Aorta (tissue), 5 donors: ENCODE measurements at regions not wholly inside any gene's neighbourhood (a gene's known extent, or its start where the extent isn't known, plus 50 kb on each side); places are given as distances from the start of the nearest gene placed in this dataset.
"Not testable (repeated sequence)": the region's sequence is repeated elsewhere in the genome, so short reads cannot be mapped to it uniquely, and the experiment has no call there.

Source experiments
- ATAC-seq: fragments of 200-7000 bp; cut with Tn5 transposase; one replicate; pipeline ENCODE4 v1.9.1; 2022; ENCODE audit warnings: moderate library complexity; ENCODE audit not compliant: low FRiP score
- DNase-seq, 2 donors: peaks; one replicate each; pipeline ENCODE4 v3.0.0-alpha.2; 2020
- H3K27ac ChIP-seq, 2 donors: one replicate each; pipeline ENCODE4 v1.5.1; 2013; ENCODE audit warnings: low read length in 2 of 2, mild to moderate bottlenecking in 2 of 2, moderate library complexity in 2 of 2, control low read depth in 1 of 2, inconsistent platforms in 1 of 2, low read depth in 1 of 2
- H3K27me3 ChIP-seq, 2 donors: one replicate each; pipeline ENCODE4 v1.6.1; 2013; ENCODE audit warnings: control low read depth in 1 of 2, low read length in 1 of 2, mild to moderate bottlenecking in 1 of 2, moderate library complexity in 1 of 2; ENCODE audit not compliant: insufficient read depth in 2 of 2, control insufficient read depth in 1 of 2
- H3K36me3 ChIP-seq, 2 donors: one replicate each; pipeline ENCODE4 v1.6.1; 2013; ENCODE audit warnings: control low read depth in 1 of 2, low read length in 1 of 2, mild to moderate bottlenecking in 1 of 2; ENCODE audit not compliant: insufficient read depth in 2 of 2, control insufficient read depth in 1 of 2
- H3K4me1 ChIP-seq, 2 donors: one replicate each; pipeline ENCODE4 v1.6.1; 2013; ENCODE audit warnings: low read length in 2 of 2, control low read depth in 1 of 2, mild to moderate bottlenecking in 1 of 2, moderate library complexity in 1 of 2; ENCODE audit not compliant: insufficient read depth in 2 of 2, control insufficient read depth in 1 of 2
- H3K4me3 ChIP-seq, 2 donors: one replicate each; pipeline ENCODE4 v1.5.1; 2013; ENCODE audit warnings: low read length in 2 of 2, control low read depth in 1 of 2, mild to moderate bottlenecking in 1 of 2
- H3K9me3 ChIP-seq: one replicate; pipeline ENCODE4 v1.6.1; 2013; ENCODE audit warnings: mild to moderate bottlenecking, low read length; ENCODE audit not compliant: control insufficient read depth
- WGBS, 2 donors: extraction: QIAGEN DNeasy Blood & Tissue Kit; methylation state at CpG; one replicate each; pipeline ENCODE4 v1.1.7; 2013; 5-methylcytosine and 5-hydroxymethylcytosine counted together
- intact Hi-C, 2 donors: fragments of 100-400 bp; cut with DNase I; formaldehyde crosslinking; loops; one replicate each; pipeline versions ENCODE4 v1.14.2 to v1.15.0; 2022
- donor health status: healthy with polysubstance abuse.
- donor health status: Bipolar disorder and iron deficiency.
- donor health status: DM: no; HTN: no; CAD: no.
- donor health status: DM: no; HTN: no; CAD: no.
- donor health status: DM: yes; HTN: yes; CAD: no.

- 70 to 74% methylated on average over 4 of the region's 4 CpGs for WGBS, 2 donors
- H3K4me1 ChIP-seq, H3K27me3 ChIP-seq, H3K27ac ChIP-seq, H3K9me3 ChIP-seq, ATAC-seq, H3K4me3 ChIP-seq, H3K36me3 ChIP-seq, intact Hi-C loops, DNase-seq: not testable (repeated sequence)
These were observed 103.0 kb upstream of the KRR1 start for GRCh38 chr12:75614396-75614795.

GRCh38 chr12:75613981-75614380, 102.6 kb upstream of the KRR1 start:
- Histone ChIP-seq H3K27ac (no peak overlapping the region), H3K4me1 (no peaks in the 10 kb centered on the region), H3K9me3 (peaks cover 2% of the 10 kb centered on the region), H3K36me3 (no peaks in the 10 kb centered on the region), H3K4me3 (no peak overlapping the region), H3K27me3 (no peaks in the 10 kb centered on the region)
- ATAC-seq (no peak), DNase-seq (no peak)
- intact Hi-C loops: no loop called here
- 92 to 94% methylated on average over 4 of the region's 4 CpGs for whole genome bisulfite sequencing, 2 donors

GRCh38 chr12:75611041-75611440, 99.6 kb upstream of the KRR1 start:
- intact Hi-C loops: no loop called here
- H3K4me1 ChIP-seq: no peaks in the 10 kb centered on the region
- no peaks in the 10 kb centered on the region for H3K27me3 ChIP-seq
- H3K9me3 ChIP-seq: peaks cover 2% of the 10 kb centered on the region
- no peak overlapping the region for H3K27ac ChIP-seq
- no peak overlapping the region for H3K4me3 ChIP-seq
- WGBS, 2 donors: 86 to 92% methylated on average over 4 of the region's 4 CpGs
- no peaks in the 10 kb centered on the region for H3K36me3 ChIP-seq
- DNase-seq (no peak), ATAC-seq (no peak)

GRCh38 chr12:75606956-75607355, 95.5 kb upstream of the KRR1 start:
- no peak overlapping the region for H3K4me3 ChIP-seq
- no peak for DNase-seq
- H3K27me3 ChIP-seq: no peaks in the 10 kb centered on the region
- no peaks in the 10 kb centered on the region for H3K36me3 ChIP-seq
- peaks cover 2% of the 10 kb centered on the region for H3K9me3 ChIP-seq
- no peaks in the 10 kb centered on the region for H3K4me1 ChIP-seq
- intact Hi-C loops: no loop called here
- no peak overlapping the region for H3K27ac ChIP-seq
- no peak for ATAC-seq
- WGBS, 2 donors: 89 to 92% methylated on average over 3 of the region's 3 CpGs

GRCh38 chr12:75606151-75606550, 94.7 kb upstream of the KRR1 start:
- Histone ChIP-seq H3K27ac (no peak overlapping the region), H3K4me1 (no peaks in the 10 kb centered on the region), H3K36me3 (no peaks in the 10 kb centered on the region), H3K9me3 (peaks cover 2% of the 10 kb centered on the region), H3K4me3 (no peak overlapping the region), H3K27me3 (no peaks in the 10 kb centered on the region)
- WGBS, 2 donors: 44 to 46% methylated on average over 2 of the region's 2 CpGs
- DNase-seq (no peak), ATAC-seq (no peak)
- intact Hi-C loops: no loop called here

- no peaks in the 10 kb centered on the region for H3K27me3 ChIP-seq
- H3K4me1 ChIP-seq: no peaks in the 10 kb centered on the region
- no peak overlapping the region for H3K27ac ChIP-seq
- DNase-seq: no peak
- ATAC-seq: no peak
- 54 to 60% methylated on average over 3 of the region's 3 CpGs for WGBS, 2 donors
- H3K4me3 ChIP-seq: no peak overlapping the region
- H3K36me3 ChIP-seq: no peaks in the 10 kb centered on the region
- H3K9me3 ChIP-seq: no peaks in the 10 kb centered on the region
- intact Hi-C loops: no loop called here
These were observed 92.1 kb upstream of the KRR1 start for GRCh38 chr12:75603475-75603874.

- ATAC-seq: no peak
- Histone ChIP-seq H3K9me3 (no peaks in the 10 kb centered on the region), H3K4me3 (no peak overlapping the region), H3K36me3 (no peaks in the 10 kb centered on the region), H3K27ac (no peak overlapping the region), H3K27me3 (no peaks in the 10 kb centered on the region), H3K4me1 (no peaks in the 10 kb centered on the region)
- DNase-seq: no peak
- intact Hi-C loops: no loop called here
- WGBS, 2 donors: 56 to 62% methylated on average over 4 of the region's 4 CpGs
These were observed 90.7 kb upstream of the KRR1 start for GRCh38 chr12:75602106-75602505.

- H3K4me1 ChIP-seq: no peaks in the 10 kb centered on the region
- H3K4me3 ChIP-seq: no peak overlapping the region
- no peaks in the 10 kb centered on the region for H3K36me3 ChIP-seq
- no peak overlapping the region for H3K27ac ChIP-seq
- intact Hi-C loops: no loop called here
- ATAC-seq: no peak
- no peaks in the 10 kb centered on the region for H3K9me3 ChIP-seq
- H3K27me3 ChIP-seq: no peaks in the 10 kb centered on the region
- DNase-seq: no peak
- WGBS, 2 donors: 97% methylated on average over 3 of the region's 3 CpGs
These were observed 88.7 kb upstream of the KRR1 start for GRCh38 chr12:75600146-75600545.

- Histone ChIP-seq H3K27ac (no peak overlapping the region), H3K27me3 (no peaks in the 10 kb centered on the region), H3K9me3 (peaks cover 2% of the 10 kb centered on the region), H3K4me1 (no peaks in the 10 kb centered on the region), H3K4me3 (no peak overlapping the region), H3K36me3 (no peaks in the 10 kb centered on the region)
- no peak for DNase-seq
- 22 to 33% methylated on average over 3 of the region's 3 CpGs for WGBS, 2 donors
- ATAC-seq: no peak
- intact Hi-C loops: no loop called here
These were observed 87.7 kb upstream of the KRR1 start for GRCh38 chr12:75599061-75599460.
